MM.1S (cell line): ENCODE measurements at regions not wholly inside any gene's neighbourhood (a gene's known extent, or its start where the extent isn't known, plus 50 kb on each side); places are given as distances from the start of the nearest gene placed in this dataset.

Experiments
- EZH2 ChIP-seq: fragments of 300-600 bp; sonication (generic); optimal IDR thresholded peaks from 2 replicates; pipeline ENCODE3; 2017; ENCODE audit warnings: low read depth, mild to moderate bottlenecking, antibody characterized with exemption, low read length, mixed read lengths
- EZH2phosphoT487 ChIP-seq: fragments of 300-600 bp; sonication (generic); IDR thresholded peaks from 2 replicates; pipeline ENCODE4 v1.6.1; 2018; ENCODE audit warnings: antibody characterized with exemption, low read length
- TF ChIP-seq, protein P1 (sequence below): fragments of 300-600 bp; sonication (generic); IDR thresholded peaks from 2 replicates; pipeline ENCODE4 v1.5.1; 2016; ENCODE audit warnings: antibody characterized with exemption, low read length, mixed read lengths

DNA sequence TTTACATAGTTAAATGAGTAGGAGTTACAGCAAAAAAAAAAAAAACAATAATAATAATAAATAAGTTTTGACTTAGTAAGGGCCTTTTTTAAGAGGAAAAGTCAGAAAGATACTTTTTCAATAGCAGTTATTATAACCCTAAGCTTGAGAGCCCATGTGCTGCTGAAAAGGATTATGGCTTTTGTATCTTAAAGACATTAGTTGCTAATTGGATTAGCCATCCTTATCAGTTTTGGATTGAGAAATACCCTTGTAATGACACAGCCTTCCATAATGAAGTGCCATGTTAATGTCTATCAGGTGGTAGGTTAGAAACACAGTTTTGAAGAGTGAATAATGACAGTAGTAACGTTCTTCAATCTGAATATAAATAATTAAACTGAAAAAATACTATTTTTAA is 554.0 kb downstream of the RIT2 start:
- TF ChIP-seq EZH2phosphoT487 = no peak
- TF ChIP-seq, protein P1, sequence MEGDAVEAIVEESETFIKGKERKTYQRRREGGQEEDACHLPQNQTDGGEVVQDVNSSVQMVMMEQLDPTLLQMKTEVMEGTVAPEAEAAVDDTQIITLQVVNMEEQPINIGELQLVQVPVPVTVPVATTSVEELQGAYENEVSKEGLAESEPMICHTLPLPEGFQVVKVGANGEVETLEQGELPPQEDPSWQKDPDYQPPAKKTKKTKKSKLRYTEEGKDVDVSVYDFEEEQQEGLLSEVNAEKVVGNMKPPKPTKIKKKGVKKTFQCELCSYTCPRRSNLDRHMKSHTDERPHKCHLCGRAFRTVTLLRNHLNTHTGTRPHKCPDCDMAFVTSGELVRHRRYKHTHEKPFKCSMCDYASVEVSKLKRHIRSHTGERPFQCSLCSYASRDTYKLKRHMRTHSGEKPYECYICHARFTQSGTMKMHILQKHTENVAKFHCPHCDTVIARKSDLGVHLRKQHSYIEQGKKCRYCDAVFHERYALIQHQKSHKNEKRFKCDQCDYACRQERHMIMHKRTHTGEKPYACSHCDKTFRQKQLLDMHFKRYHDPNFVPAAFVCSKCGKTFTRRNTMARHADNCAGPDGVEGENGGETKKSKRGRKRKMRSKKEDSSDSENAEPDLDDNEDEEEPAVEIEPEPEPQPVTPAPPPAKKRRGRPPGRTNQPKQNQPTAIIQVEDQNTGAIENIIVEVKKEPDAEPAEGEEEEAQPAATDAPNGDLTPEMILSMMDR = no peak
- TF ChIP-seq EZH2 = no peak
